ENCODE measurements at regions not wholly inside any gene's neighbourhood (a gene's known extent, or its start where the extent isn't known, plus 50 kb on each side); places are given as distances from the start of the nearest gene placed in this dataset.
A peak's percentile ranks its signal among the peaks of the same experiment; 100 is the strongest.

- peak in 6 of 8 donors; percentile 32 to 75 (median 60) for ATAC-seq
- no peak for TF ChIP-seq CTCF (IDR thresholded peaks at IDR 0.05)
- H3K4me3 ChIP-seq, result no peak overlapping the region
- DNase-seq, result no peak
- intact Hi-C loops (cut with DNase I), result loop anchor here in 2 of 10 donors (5.0 to 10.0 kb wide), 2 partner anchors 89 to 137 kb away; no protein-coding TSS in a partner anchor
- H3K36me3 ChIP-seq, result no peaks in the 10 kb centered on the region
- no peaks in the 10 kb centered on the region for H3K27me3 ChIP-seq
- H3K27ac ChIP-seq, result peak overlapping the region in 3 of 10 donors; percentile 14 to 53 (median 50)
- peaks cover 4 to 46% (median 37%) of the 10 kb centered on the region in 9 donors for H3K4me1 ChIP-seq
- H3K9me3 ChIP-seq, result peaks cover 0 to 20% (median 0%) of the 10 kb centered on the region in 11 donors
Observed at GRCh38 chr2:43114210-43114609, 112.2 kb downstream of the ZFP36L2 start.

- intact Hi-C loops (cut with DNase I), result loop anchor here in 2 of 10 donors (5.0 to 10.0 kb wide), 2 partner anchors 87 to 135 kb away; no protein-coding TSS in a partner anchor
- Histone ChIP-seq H3K9me3 (no peaks in the 10 kb centered on the region), H3K27ac (no peak overlapping the region), H3K4me3 (no peak overlapping the region), H3K36me3 (no peaks in the 10 kb centered on the region), H3K4me1 (peaks cover 4 to 69% (median 52%) of the 10 kb centered on the region in 9 donors), H3K27me3 (no peaks in the 10 kb centered on the region)
- 91 to 96% methylated on average over 7 of the region's 7 CpGs for WGBS, 2 donors
- no peak for TF ChIP-seq CTCF (IDR thresholded peaks at IDR 0.05)
- ATAC-seq, result no peak
- no peak for DNase-seq
Observed at GRCh38 chr2:43111788-43112554, 114.4 kb downstream of the ZFP36L2 start.

DNA sequence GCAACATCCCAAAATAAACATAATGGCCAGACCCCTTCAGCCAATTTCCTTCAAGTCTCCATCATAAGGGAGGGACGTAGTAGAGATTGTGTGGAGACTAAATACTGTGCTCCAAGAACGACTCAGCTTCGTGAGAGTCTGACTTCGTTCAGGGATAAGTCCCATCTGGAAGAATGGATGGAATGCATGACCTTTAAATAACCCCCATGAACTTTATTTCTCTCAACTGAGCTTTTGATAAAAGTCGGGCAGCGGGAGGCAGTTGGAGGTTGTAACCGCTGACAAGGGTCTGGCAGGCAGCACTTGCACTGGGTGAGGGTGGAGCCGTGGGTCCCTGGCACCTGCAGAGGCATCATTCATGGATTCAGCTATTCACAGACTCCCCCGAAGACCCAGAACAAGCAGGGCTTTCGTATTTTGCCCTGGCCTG lies 115.9 kb downstream of the ZFP36L2 start:
- H3K4me1 ChIP-seq, result peaks cover 4 to 84% (median 68%) of the 10 kb centered on the region in 9 donors
- H3K36me3 ChIP-seq, result no peaks in the 10 kb centered on the region
- H3K27ac ChIP-seq, result peak overlapping the region in 9 of 10 donors; percentile 2 to 90 (median 55)
- no peaks in the 10 kb centered on the region for H3K27me3 ChIP-seq
- WGBS, 2 donors, result 21 to 34% methylated on average over 10 of the region's 10 CpGs
- no peak overlapping the region for H3K4me3 ChIP-seq
- TF ChIP-seq CTCF (IDR thresholded peaks at IDR 0.05), result no peak
- ATAC-seq (peak; percentile 20 to 68 (median 42)), DNase-seq (peak; percentile 32 to 37)
- intact Hi-C loops (cut with DNase I), result loop anchor here in 2 of 10 donors (5.0 to 10.0 kb wide), 2 partner anchors 86 to 133 kb away; no protein-coding TSS in a partner anchor
- H3K9me3 ChIP-seq, result no peaks in the 10 kb centered on the region

DNA sequence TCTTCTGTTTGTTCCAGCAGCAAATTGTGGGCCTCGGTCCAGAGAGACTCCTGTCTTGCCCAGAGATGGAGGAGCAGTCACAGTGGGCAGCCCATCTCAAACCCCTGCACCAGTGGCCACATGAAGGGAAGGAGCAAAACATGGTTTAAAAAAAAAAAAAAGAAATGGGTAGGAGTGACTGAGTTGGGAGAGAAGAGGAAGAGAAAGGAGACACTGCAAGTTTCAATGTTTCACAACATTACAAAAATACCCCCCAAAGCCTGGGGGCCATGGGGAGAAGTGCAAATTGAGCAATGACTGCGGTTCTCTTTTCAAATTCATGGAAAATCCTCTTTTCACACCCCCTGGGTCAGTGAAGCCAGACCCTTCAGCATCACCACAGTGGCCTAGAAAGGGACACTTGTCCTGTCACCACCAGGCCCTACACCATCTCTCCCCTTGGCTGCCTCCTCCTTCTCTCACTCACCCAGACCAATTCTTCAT lies 117.1 kb downstream of the ZFP36L2 start:
- H3K9me3 ChIP-seq, result no peaks in the 10 kb centered on the region
- peak overlapping the region in 8 of 10 donors; percentile 2 to 90 (median 62) for H3K27ac ChIP-seq
- no peak for DNase-seq
- peaks cover 4 to 87% (median 67%) of the 10 kb centered on the region in 9 donors for H3K4me1 ChIP-seq
- WGBS, 2 donors, result 72 to 74% methylated on average over 2 of the region's 2 CpGs
- H3K36me3 ChIP-seq, result no peaks in the 10 kb centered on the region
- no peak for TF ChIP-seq CTCF (IDR thresholded peaks at IDR 0.05)
- H3K27me3 ChIP-seq, result no peaks in the 10 kb centered on the region
- no peak overlapping the region for H3K4me3 ChIP-seq
- ATAC-seq, result peak in 3 of 8 donors; percentile 2 to 22 (median 7)
- intact Hi-C loops (cut with DNase I), result no loop called here

Data from heart right ventricle (tissue), 16 donors.